H1 (cell line): ENCODE measurements at regions not wholly inside any gene's neighbourhood (a gene's known extent, or its start where the extent isn't known, plus 50 kb on each side); places are given as distances from the start of the nearest gene placed in this dataset.

ENCODE experiments used
- CTCF ChIA-PET: fragments of 300-600 bp; sonication (Branson Sonifier 250); formaldehyde crosslinking; loops from one replicate; lab custom pipeline; 2021; ENCODE audit not compliant: partially characterized antibody; lab: Charles Lee
- POLR2A ChIA-PET: fragments of 300-600 bp; sonication (Branson Sonifier 250); formaldehyde crosslinking; loops from one replicate; lab custom pipeline; 2021; ENCODE audit warnings: inconsistent platforms; ENCODE audit not compliant: partially characterized antibody; lab: Charles Lee
- DNase-seq, 2 experiments: peaks; one replicate each; pipeline versions ENCODE4 v3.0.0 to v3.0.0-alpha.2; 2010 to 2022; ENCODE audit warnings: low spot score in 2 of 2, low read depth in 1 of 2, mixed read lengths in 1 of 2
- FAIRE-seq: peaks from 2 replicates; lab custom pipeline; 2011; peaks lifted over from hg19 to GRCh38; lab: Jason Lieb, UNC
- H2AFZ ChIP-seq: 2 replicates; pipeline ENCODE4 v1.8.1; 2012; ENCODE audit warnings: low read length, inconsistent platforms
- H2AK5ac ChIP-seq: 2 replicates; pipeline ENCODE4 v1.6.1; 2013; ENCODE audit warnings: low read depth, low read length
- H2BK120ac ChIP-seq: replicated peaks from 2 replicates; pipeline ENCODE3; 2013; ENCODE audit warnings: low read depth, low read length, inconsistent platforms
- H2BK12ac ChIP-seq: 2 replicates; pipeline ENCODE4 v1.6.1; 2013; ENCODE audit warnings: low read depth, low read length
- H2BK15ac ChIP-seq: 2 replicates; pipeline ENCODE4 v1.6.1; 2013; ENCODE audit warnings: low read length
- H2BK20ac ChIP-seq: 2 replicates; pipeline ENCODE4 v1.6.1; 2013; ENCODE audit warnings: low read length
- H2BK5ac ChIP-seq: 2 replicates; pipeline ENCODE4 v1.6.1; 2013; ENCODE audit warnings: low read depth, low read length
- H3K14ac ChIP-seq: 2 replicates; pipeline ENCODE4 v1.6.1; 2013; ENCODE audit warnings: inconsistent platforms; ENCODE audit not compliant: insufficient read length
- H3K18ac ChIP-seq: 2 replicates; pipeline ENCODE4 v1.6.1; 2013; ENCODE audit warnings: low read length; ENCODE audit errors: extremely low read depth
- H3K23ac ChIP-seq: 2 replicates; pipeline ENCODE4 v1.6.1; 2013; ENCODE audit warnings: inconsistent platforms; ENCODE audit not compliant: insufficient read length
- H3K23me2 ChIP-seq: 2 replicates; pipeline ENCODE4 v1.6.1; 2013; ENCODE audit warnings: low read depth, low read length
- H3K27ac ChIP-seq: 2 replicates; pipeline ENCODE4 v1.6.1; 2011; ENCODE audit warnings: low read depth, low read length, inconsistent platforms
- H3K27me3 ChIP-seq, 4 experiments: replicated peaks in 1 of 4; 1 replicate in 1 of 4; 2 replicates in 3 of 4; pipeline versions ENCODE4 v1.6.1 to v1.8.1; 2011 to 2013; ENCODE audit warnings: low read length in 3 of 4, mild to moderate bottlenecking in 3 of 4, inconsistent platforms in 2 of 4, mixed read lengths in 2 of 4, moderate library complexity in 1 of 4; ENCODE audit not compliant: control insufficient read depth in 3 of 4, insufficient read depth in 3 of 4; ENCODE audit errors: extremely low read depth in 1 of 4
- H3K36me3 ChIP-seq, 4 experiments: 2 replicates each; pipeline versions ENCODE4 v1.6.1 to v1.8.1; 2011 to 2013; ENCODE audit warnings: mild to moderate bottlenecking in 4 of 4, low read length in 3 of 4, moderate library complexity in 2 of 4, control low read depth in 1 of 4, inconsistent platforms in 1 of 4; ENCODE audit not compliant: insufficient read depth in 4 of 4, control insufficient read depth in 2 of 4
- H3K4ac ChIP-seq: replicated peaks from 2 replicates; pipeline ENCODE3; 2013; ENCODE audit warnings: low read length, low read depth, mixed read lengths, inconsistent platforms; ENCODE audit not compliant: insufficient read length
- H3K4me1 ChIP-seq, 4 experiments: replicated peaks in 1 of 4; 1 replicate in 1 of 4; 2 replicates in 3 of 4; pipeline versions ENCODE4 v1.6.1 to v1.8.1; 2011 to 2013; ENCODE audit warnings: low read length in 3 of 4, inconsistent platforms in 2 of 4, mixed read lengths in 1 of 4; ENCODE audit not compliant: insufficient read depth in 4 of 4, control insufficient read depth in 3 of 4
- H3K4me2 ChIP-seq, 2 experiments: 2 replicates each; pipeline versions ENCODE4 v1.6.1 to v1.8.1; 2011 to 2013; ENCODE audit warnings: low read depth in 2 of 2, low read length in 2 of 2, control low read depth in 1 of 2, inconsistent platforms in 1 of 2, mild to moderate bottlenecking in 1 of 2; ENCODE audit not compliant: insufficient read depth in 1 of 2
- H3K4me3 ChIP-seq, 4 experiments: fragments of 200-600, 300-600 bp in 1 of 4; sonication (generic), shearing (Covaris generic), sonication (Bioruptor Twin) in 1 of 4; 2 replicates each; pipeline versions ENCODE4 v1.5.1 to v1.8.1; 2011 to 2016; ENCODE audit warnings: low read length in 4 of 4, low read depth in 3 of 4, control low read depth in 2 of 4, inconsistent platforms in 2 of 4, mild to moderate bottlenecking in 2 of 4, mixed read lengths in 1 of 4, moderate library complexity in 1 of 4; ENCODE audit not compliant: insufficient read depth in 2 of 4; ENCODE audit errors: extremely low read depth in 1 of 4
- H3K56ac ChIP-seq: replicated peaks from 2 replicates; pipeline ENCODE3; 2013; ENCODE audit warnings: low read depth, mild to moderate bottlenecking, mixed read lengths, low read length, inconsistent platforms; ENCODE audit not compliant: insufficient read length
- H3K79me1 ChIP-seq: 2 replicates; pipeline ENCODE4 v1.6.1; 2013; ENCODE audit warnings: low read depth, low read length, control low read depth
- H3K79me2 ChIP-seq, 2 experiments: 2 replicates each; pipeline versions ENCODE4 v1.6.1 to v1.8.1; 2012 to 2013; ENCODE audit warnings: low read length in 2 of 2, mild to moderate bottlenecking in 2 of 2, inconsistent platforms in 1 of 2; ENCODE audit not compliant: insufficient read depth in 2 of 2, control insufficient read depth in 1 of 2
- H3K9ac ChIP-seq, 4 experiments: replicated peaks in 1 of 4; 1 replicate in 1 of 4; 2 replicates in 3 of 4; pipeline versions ENCODE4 v1.6.1 to v1.8.1; 2011 to 2013; ENCODE audit warnings: low read depth in 3 of 4, low read length in 3 of 4, control low read depth in 2 of 4, mild to moderate bottlenecking in 2 of 4, moderate library complexity in 2 of 4, inconsistent platforms in 1 of 4; ENCODE audit errors: extremely low read depth in 1 of 4
- H3K9me3 ChIP-seq, 2 experiments: 2 replicates each; pipeline versions ENCODE4 v1.6.1 to v1.8.1; 2012 to 2013; ENCODE audit warnings: mild to moderate bottlenecking in 2 of 2, moderate library complexity in 2 of 2, control low read depth in 1 of 2, inconsistent platforms in 1 of 2, low read depth in 1 of 2, low read length in 1 of 2, mixed read lengths in 1 of 2; ENCODE audit not compliant: insufficient read depth in 2 of 2
- H4K20me1 ChIP-seq, 2 experiments: replicated peaks in 1 of 2; 2 replicates each; pipeline versions ENCODE3 to v1.8.1; 2011 to 2013; ENCODE audit warnings: inconsistent platforms in 2 of 2, low read length in 2 of 2, mild to moderate bottlenecking in 1 of 2; ENCODE audit not compliant: insufficient read depth in 2 of 2, control insufficient read depth in 1 of 2
- H4K5ac ChIP-seq: 2 replicates; pipeline ENCODE4 v1.6.1; 2013; ENCODE audit warnings: low read length, low read depth, mixed read lengths, inconsistent platforms; ENCODE audit not compliant: insufficient read length
- H4K8ac ChIP-seq: 2 replicates; pipeline ENCODE4 v1.8.0; 2013; ENCODE audit warnings: mild to moderate bottlenecking, moderate library complexity, low read length, inconsistent platforms; ENCODE audit not compliant: insufficient read depth; ENCODE audit errors: extremely low read depth
- H4K91ac ChIP-seq: replicated peaks from 2 replicates; pipeline ENCODE3; 2013; ENCODE audit warnings: low read length, mixed read lengths, inconsistent platforms; ENCODE audit not compliant: insufficient read length
- BCL11A ChIP-seq, 2 experiments: IDR thresholded peaks; one replicate each; pipeline ENCODE4 v1.6.1; 2011; ENCODE audit warnings: low read depth in 2 of 2, low read length in 2 of 2, mild to moderate bottlenecking in 2 of 2
- CEBPB ChIP-seq: IDR thresholded peaks from 2 replicates; pipeline ENCODE4 v1.6.1; 2012; ENCODE audit warnings: low read depth, low read length
- CHD2 ChIP-seq: IDR thresholded peaks from 2 replicates; pipeline ENCODE4 v1.6.1; 2012; ENCODE audit warnings: low read length, improper control_type of control experiment
- CREB1 ChIP-seq: IDR thresholded peaks from 2 replicates; pipeline ENCODE4 v1.6.1; 2012; ENCODE audit warnings: inconsistent platforms
- CTBP2 ChIP-seq: IDR thresholded peaks from 2 replicates; pipeline ENCODE4 v1.7.0; 2011; ENCODE audit warnings: borderline replicate concordance, mild to moderate bottlenecking, moderate library complexity, mixed read lengths, low read length; ENCODE audit not compliant: insufficient read depth, insufficient read length
- EGR1 ChIP-seq: IDR thresholded peaks from 2 replicates; pipeline ENCODE4 v1.6.1; 2011; ENCODE audit warnings: low read depth, low read length, borderline replicate concordance
- FOSL1 ChIP-seq: IDR thresholded peaks from 2 replicates; pipeline ENCODE4 v1.6.1; 2011; ENCODE audit warnings: mild to moderate bottlenecking, low read depth, low read length, moderate library complexity; ENCODE audit not compliant: insufficient read depth
- KDM4A ChIP-seq: IDR thresholded peaks from one replicate; pipeline ENCODE4 v1.7.1; 2012; ENCODE audit warnings: low read depth, mild to moderate bottlenecking, moderate library complexity, low read length, inconsistent platforms; ENCODE audit not compliant: severe bottlenecking
- MAFK ChIP-seq: IDR thresholded peaks from 2 replicates; pipeline ENCODE4 v1.6.1; 2012; ENCODE audit warnings: low read depth, mild to moderate bottlenecking, improper control_type of control experiment, low read length
- MAX ChIP-seq: IDR thresholded peaks from 2 replicates; pipeline ENCODE4 v1.6.1; 2012; ENCODE audit warnings: inconsistent platforms
- NANOG ChIP-seq: IDR thresholded peaks from 2 replicates; pipeline ENCODE4 v1.6.1; 2011; ENCODE audit warnings: low read length, low read depth, mild to moderate bottlenecking, inconsistent platforms; ENCODE audit not compliant: insufficient read depth, poor library complexity, severe bottlenecking
- SIN3A ChIP-seq, 2 experiments: IDR thresholded peaks in 1 of 2; conservative IDR thresholded peaks in 1 of 2; 2 replicates each; pipeline ENCODE4 v1.6.1; 2011 to 2012; ENCODE audit warnings: low read length in 2 of 2, improper control_type of control experiment in 1 of 2, low read depth in 1 of 2, mild to moderate bottlenecking in 1 of 2
- SP4 ChIP-seq: IDR thresholded peaks from 2 replicates; pipeline ENCODE4 v1.6.1; 2012; ENCODE audit warnings: low read length, inconsistent platforms
- SUZ12 ChIP-seq: fragments of 200-600 bp; sonication (generic); IDR thresholded peaks from 2 replicates; pipeline ENCODE4 v1.6.1; 2012; ENCODE audit warnings: mild to moderate bottlenecking, inconsistent platforms, low read length, moderate library complexity, mixed read lengths
- TAF7 ChIP-seq: optimal IDR thresholded peaks from 2 replicates; pipeline ENCODE3; 2011; ENCODE audit warnings: low read depth, mild to moderate bottlenecking, inconsistent platforms, low read length, moderate library complexity, borderline replicate concordance
- WGBS, 2 experiments: shearing (Covaris generic) in 1 of 2; methylation state at CpG; one replicate each; pipeline versions ENCODE4 v1.1.6 to v1.1.7; 2013 to 2015; ENCODE audit warnings: low lambda C conversion rate in 2 of 2, mixed read lengths in 2 of 2, inconsistent platforms in 1 of 2, low coverage in 1 of 2, missing lambda C conversion rate in 1 of 2; ENCODE audit not compliant: insufficient replicate concordance in 2 of 2, insufficient coverage in 1 of 2, insufficient read length in 1 of 2; ENCODE audit errors: extremely low coverage in 1 of 2, missing lambda C conversion rate in 1 of 2; 5-methylcytosine and 5-hydroxymethylcytosine counted together

- FAIRE-seq (no peak), DNase-seq (no peak)
- H2BK5ac ChIP-seq: no peak overlapping the region
- H3K14ac ChIP-seq: no peak overlapping the region
- H3K56ac ChIP-seq: no peak overlapping the region
- no peaks in the 10 kb centered on the region for H3K36me3 ChIP-seq
- no peaks in the 10 kb centered on the region for H4K20me1 ChIP-seq
- no peak overlapping the region for H2BK120ac ChIP-seq
- no peak overlapping the region for H3K9ac ChIP-seq
- CTCF ChIA-PET: interaction anchor here (1.5 kb wide), 1 partner anchor 29 kb away, joined by 3 read pairs; no protein-coding TSS in a partner anchor
- POLR2A ChIA-PET: no interaction called here
- no peaks in the 10 kb centered on the region for H3K79me1 ChIP-seq
- H2AFZ ChIP-seq: no peak overlapping the region
- no peak overlapping the region for H2BK20ac ChIP-seq
- no peak overlapping the region for H3K27ac ChIP-seq
- no peak overlapping the region for H2BK12ac ChIP-seq
- H3K4ac ChIP-seq: no peak overlapping the region
- no peak overlapping the region for H2BK15ac ChIP-seq
- H2AK5ac ChIP-seq: no peak overlapping the region
- no peak overlapping the region for H4K8ac ChIP-seq
- no peaks in the 10 kb centered on the region for H3K4me1 ChIP-seq
- H3K4me3 ChIP-seq: no peak overlapping the region
- WGBS, 2 experiments: 95% methylated on average over 4 of the region's 4 CpGs; no CpG with 5 or more reads in 1 of the 2 experiments
- H3K79me2 ChIP-seq: no peaks in the 10 kb centered on the region
- H3K27me3 ChIP-seq: no peaks in the 10 kb centered on the region
- no peaks in the 10 kb centered on the region; a peak in 1 of 4 replicates for H3K9me3 ChIP-seq
- H3K23ac ChIP-seq: no peak overlapping the region
- H3K23me2 ChIP-seq: no peaks in the 10 kb centered on the region
- no peak overlapping the region for H3K18ac ChIP-seq
- no peak overlapping the region for H4K5ac ChIP-seq
- H4K91ac ChIP-seq: no peak overlapping the region
- H3K4me2 ChIP-seq: no peak overlapping the region
- no peak for TF ChIP-seq SP4
- no peak for TF ChIP-seq MAX
- TF ChIP-seq CREB1: no peak
- TF ChIP-seq CHD2: no peak
- TF ChIP-seq TAF7: no peak
- TF ChIP-seq KDM4A: no peak
- TF ChIP-seq SUZ12: no peak
- TF ChIP-seq CEBPB: no peak
- TF ChIP-seq FOSL1: no peak
- no peak for TF ChIP-seq CTBP2
- no peak for TF ChIP-seq EGR1
- TF ChIP-seq SIN3A (conservative IDR thresholded peaks at IDR 0.05 in 1 of 2, IDR thresholded peaks at IDR 0.05 in 1 of 2; ENCODE audit: low read depth in 1 of 2, low read length in 2 of 2): no peak
- no peak for TF ChIP-seq MAFK
- TF ChIP-seq NANOG: no peak
- TF ChIP-seq BCL11A (IDR thresholded peaks at IDR 0.05; ENCODE audit: low read depth in 2 of 2, low read length in 2 of 2): no peak
These were observed 257.1 kb upstream of the PCDH20 start for GRCh38 chr13:61672756-61673155.
